Gastroesophageal sphincter (tissue), 3 donors: ENCODE measurements at regions not wholly inside any gene's neighbourhood (a gene's known extent, or its start where the extent isn't known, plus 50 kb on each side); places are given as distances from the start of the nearest gene placed in this dataset.

ENCODE experiments used
- POLR2AphosphoS5 ChIP-seq: sonication (generic); formaldehyde crosslinking; IDR thresholded peaks from one replicate; pipeline ENCODE4 v1.6.1; 2017; ENCODE audit warnings: antibody characterized with exemption
- TF ChIP-seq, protein P1 (sequence below), 4 experiments: fragments of 200-600 bp in 2 of 4; fragments of 450-650 bp in 2 of 4; sonication (generic) in 1 of 4; IDR thresholded peaks; one replicate each; pipeline ENCODE4 v1.5.1; 2017 to 2019; ENCODE audit warnings: antibody characterized with exemption in 4 of 4, mild to moderate bottlenecking in 2 of 4, moderate library complexity in 2 of 4

DNA sequence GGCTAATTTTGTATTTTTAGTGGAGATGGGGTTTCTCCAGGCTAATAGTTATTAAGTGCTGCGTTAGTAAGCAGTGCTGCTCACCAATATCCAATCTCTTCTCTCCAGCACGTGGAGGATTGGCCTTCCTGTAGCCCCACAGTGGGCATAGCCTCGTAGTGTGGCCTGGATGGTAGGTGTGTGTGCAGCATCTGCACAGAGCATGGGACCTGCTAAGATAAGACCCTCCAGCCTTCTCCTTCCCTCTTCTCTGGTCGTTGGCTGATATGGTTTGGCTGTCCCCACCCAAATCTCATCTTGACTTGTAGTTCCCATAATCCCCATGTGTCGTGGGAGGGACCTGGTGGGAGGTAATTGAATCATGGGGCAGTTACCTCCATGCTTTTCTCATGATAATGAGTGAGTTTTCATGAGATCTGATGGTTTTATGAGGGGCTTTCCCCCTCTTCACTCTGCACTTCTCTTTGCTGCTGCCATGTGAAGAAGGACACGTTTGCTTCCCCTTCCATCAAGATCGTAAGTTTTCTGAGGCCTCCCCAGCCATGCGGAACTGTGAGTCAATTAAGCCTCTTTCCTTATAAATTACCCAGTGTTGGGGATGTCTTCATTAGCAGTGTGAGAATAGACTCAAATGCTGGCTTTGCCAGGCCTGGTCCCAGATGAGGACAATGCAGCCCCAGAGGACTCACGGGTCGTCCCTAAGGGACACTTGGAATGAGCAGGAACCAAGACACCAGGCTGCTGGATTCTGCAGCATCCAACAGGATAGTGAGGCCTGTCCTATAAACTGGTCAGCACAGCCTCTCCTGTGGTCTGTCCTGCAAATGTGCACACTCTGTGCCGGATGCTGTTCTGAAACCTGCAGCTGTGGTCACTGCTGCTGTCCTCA is 63.4 kb upstream of the AFDN start:
- TF ChIP-seq, protein P1, sequence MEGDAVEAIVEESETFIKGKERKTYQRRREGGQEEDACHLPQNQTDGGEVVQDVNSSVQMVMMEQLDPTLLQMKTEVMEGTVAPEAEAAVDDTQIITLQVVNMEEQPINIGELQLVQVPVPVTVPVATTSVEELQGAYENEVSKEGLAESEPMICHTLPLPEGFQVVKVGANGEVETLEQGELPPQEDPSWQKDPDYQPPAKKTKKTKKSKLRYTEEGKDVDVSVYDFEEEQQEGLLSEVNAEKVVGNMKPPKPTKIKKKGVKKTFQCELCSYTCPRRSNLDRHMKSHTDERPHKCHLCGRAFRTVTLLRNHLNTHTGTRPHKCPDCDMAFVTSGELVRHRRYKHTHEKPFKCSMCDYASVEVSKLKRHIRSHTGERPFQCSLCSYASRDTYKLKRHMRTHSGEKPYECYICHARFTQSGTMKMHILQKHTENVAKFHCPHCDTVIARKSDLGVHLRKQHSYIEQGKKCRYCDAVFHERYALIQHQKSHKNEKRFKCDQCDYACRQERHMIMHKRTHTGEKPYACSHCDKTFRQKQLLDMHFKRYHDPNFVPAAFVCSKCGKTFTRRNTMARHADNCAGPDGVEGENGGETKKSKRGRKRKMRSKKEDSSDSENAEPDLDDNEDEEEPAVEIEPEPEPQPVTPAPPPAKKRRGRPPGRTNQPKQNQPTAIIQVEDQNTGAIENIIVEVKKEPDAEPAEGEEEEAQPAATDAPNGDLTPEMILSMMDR (IDR thresholded peaks at IDR 0.05): no peak
- no peak for TF ChIP-seq POLR2AphosphoS5
